ENCODE measurements at regions not wholly inside any gene's neighbourhood (a gene's known extent, or its start where the extent isn't known, plus 50 kb on each side); places are given as distances from the start of the nearest gene placed in this dataset.

DNA sequence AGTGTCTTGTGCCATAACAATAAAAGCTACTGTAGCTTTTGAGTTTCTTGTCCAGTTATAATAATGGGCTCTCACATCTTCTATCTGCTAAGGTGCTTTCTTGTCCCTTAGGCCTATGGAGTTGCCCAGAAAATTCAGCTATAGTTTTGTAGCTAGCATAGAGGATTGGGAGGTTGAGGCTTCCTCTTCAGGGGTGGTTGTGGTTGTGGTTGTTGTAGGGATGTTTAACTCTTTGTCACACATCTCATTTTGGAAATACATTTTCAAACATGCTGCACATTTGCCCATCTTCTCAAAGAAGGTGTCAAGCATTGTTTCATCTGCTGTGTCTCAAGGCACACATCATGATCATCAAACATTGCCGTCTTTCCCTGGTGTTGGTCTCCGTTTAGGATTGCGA is 65.0 kb downstream of the ATXN3L start:
- DNase-seq, result no peak
- Histone ChIP-seq H3K27ac (no peak overlapping the region), H3K9me3 (no peaks in the 10 kb centered on the region), H3K27me3 (no peaks in the 10 kb centered on the region), H3K4me1 (no peaks in the 10 kb centered on the region), H3K4me3 (no peak overlapping the region), H3K36me3 (no peaks in the 10 kb centered on the region)
- TF ChIP-seq, protein P1, sequence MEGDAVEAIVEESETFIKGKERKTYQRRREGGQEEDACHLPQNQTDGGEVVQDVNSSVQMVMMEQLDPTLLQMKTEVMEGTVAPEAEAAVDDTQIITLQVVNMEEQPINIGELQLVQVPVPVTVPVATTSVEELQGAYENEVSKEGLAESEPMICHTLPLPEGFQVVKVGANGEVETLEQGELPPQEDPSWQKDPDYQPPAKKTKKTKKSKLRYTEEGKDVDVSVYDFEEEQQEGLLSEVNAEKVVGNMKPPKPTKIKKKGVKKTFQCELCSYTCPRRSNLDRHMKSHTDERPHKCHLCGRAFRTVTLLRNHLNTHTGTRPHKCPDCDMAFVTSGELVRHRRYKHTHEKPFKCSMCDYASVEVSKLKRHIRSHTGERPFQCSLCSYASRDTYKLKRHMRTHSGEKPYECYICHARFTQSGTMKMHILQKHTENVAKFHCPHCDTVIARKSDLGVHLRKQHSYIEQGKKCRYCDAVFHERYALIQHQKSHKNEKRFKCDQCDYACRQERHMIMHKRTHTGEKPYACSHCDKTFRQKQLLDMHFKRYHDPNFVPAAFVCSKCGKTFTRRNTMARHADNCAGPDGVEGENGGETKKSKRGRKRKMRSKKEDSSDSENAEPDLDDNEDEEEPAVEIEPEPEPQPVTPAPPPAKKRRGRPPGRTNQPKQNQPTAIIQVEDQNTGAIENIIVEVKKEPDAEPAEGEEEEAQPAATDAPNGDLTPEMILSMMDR (IDR thresholded peaks at IDR 0.05), result no peak
- TF ChIP-seq POLR2A (IDR thresholded peaks at IDR 0.05), result no peak

DNA sequence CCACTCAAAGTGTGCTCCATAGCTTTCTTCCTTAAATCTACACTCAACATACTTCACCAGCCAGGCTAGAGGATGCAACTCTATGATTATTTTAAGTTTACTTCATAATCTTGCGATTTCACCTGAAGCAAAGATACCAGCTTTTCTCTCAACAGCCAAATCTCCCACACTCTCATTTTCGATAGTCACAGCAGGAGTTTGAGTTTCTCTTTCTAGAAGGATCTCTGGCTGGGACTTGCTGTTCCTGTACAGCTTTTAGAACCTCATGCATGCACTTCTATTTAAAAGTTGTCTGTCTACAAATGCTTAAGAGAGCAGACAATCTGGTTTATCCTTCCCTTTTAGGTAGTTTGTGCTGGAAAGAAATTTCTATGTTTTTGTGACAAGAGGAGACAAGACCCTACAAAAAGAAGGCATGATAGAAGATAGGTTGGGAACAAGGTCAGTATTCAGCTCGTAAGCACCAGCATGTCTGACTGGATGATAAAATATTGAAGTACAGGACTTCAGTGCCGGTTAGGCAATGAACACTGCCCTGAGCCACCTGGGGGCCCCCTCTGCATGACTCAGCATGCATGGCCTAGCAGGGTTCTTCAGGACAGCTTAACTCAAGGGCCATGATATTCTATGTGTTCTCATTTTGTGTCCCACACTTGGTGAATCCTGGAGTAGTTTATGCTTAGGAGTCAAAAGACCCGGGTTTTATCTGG is 65.6 kb downstream of the ATXN3L start:
- TF ChIP-seq POLR2A (IDR thresholded peaks at IDR 0.05), result no peak
- TF ChIP-seq, protein P1 (IDR thresholded peaks at IDR 0.05), result no peak
- Histone ChIP-seq H3K36me3 (no peaks in the 10 kb centered on the region), H3K9me3 (no peaks in the 10 kb centered on the region), H3K27me3 (no peaks in the 10 kb centered on the region), H3K4me3 (no peak overlapping the region), H3K27ac (peak overlapping the region in 2 of 4 donors; percentile 14 to 19), H3K4me1 (no peaks in the 10 kb centered on the region)
- DNase-seq, result peak in 2 of 3 donors; percentile 43 to 70

DNA sequence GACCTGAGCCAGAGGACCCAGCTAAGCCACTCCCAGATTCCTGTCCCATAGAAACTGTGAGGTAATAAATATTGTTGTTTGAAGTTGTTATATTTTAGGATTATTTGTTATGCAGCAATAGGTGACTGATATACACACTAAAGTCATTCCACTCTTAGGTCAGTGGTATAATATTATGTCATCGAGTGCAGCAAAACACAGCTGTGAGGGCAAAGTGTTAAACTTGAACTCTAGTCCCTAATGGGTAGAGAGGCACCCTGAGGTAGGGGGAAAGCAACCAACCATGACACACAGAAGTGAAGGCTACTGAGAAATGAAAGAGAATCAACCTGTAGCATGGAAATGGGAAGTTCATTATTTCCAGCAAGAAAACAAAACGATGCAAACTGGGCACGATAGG is 66.6 kb downstream of the ATXN3L start:
- no peaks in the 10 kb centered on the region for H3K4me1 ChIP-seq
- no peak overlapping the region for H3K27ac ChIP-seq
- no peaks in the 10 kb centered on the region for H3K36me3 ChIP-seq
- H3K4me3 ChIP-seq, result no peak overlapping the region
- no peak for DNase-seq
- H3K9me3 ChIP-seq, result no peaks in the 10 kb centered on the region
- no peaks in the 10 kb centered on the region for H3K27me3 ChIP-seq
- TF ChIP-seq POLR2A (IDR thresholded peaks at IDR 0.05), result no peak
- TF ChIP-seq, protein P1 (IDR thresholded peaks at IDR 0.05), result no peak

DNA sequence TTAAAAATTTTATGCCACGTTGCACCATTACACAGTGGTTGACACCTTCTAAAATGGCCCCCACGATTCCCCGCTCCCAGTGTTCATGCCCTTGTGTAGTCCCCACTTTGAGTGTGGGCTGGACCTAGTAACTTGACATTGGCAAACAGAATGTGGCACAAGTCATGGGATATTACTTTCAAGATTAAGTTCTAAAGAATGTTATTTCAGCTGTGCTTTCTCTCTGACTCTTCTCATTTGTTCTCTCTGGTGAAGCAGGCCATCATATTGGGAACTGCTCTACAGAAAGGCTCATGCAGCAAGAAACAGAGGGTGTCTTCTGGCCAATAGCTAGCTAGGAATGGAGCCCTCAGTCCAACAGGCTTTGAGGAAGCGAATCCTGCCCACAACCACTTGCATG is 67.1 kb downstream of the ATXN3L start:
- H3K9me3 ChIP-seq, result no peaks in the 10 kb centered on the region
- no peak for DNase-seq
- no peak overlapping the region for H3K27ac ChIP-seq
- H3K4me3 ChIP-seq, result no peak overlapping the region
- H3K36me3 ChIP-seq, result no peaks in the 10 kb centered on the region
- no peak for TF ChIP-seq POLR2A (IDR thresholded peaks at IDR 0.05)
- TF ChIP-seq, protein P1 (IDR thresholded peaks at IDR 0.05), result no peak
- H3K27me3 ChIP-seq, result no peaks in the 10 kb centered on the region
- no peaks in the 10 kb centered on the region for H3K4me1 ChIP-seq

DNA sequence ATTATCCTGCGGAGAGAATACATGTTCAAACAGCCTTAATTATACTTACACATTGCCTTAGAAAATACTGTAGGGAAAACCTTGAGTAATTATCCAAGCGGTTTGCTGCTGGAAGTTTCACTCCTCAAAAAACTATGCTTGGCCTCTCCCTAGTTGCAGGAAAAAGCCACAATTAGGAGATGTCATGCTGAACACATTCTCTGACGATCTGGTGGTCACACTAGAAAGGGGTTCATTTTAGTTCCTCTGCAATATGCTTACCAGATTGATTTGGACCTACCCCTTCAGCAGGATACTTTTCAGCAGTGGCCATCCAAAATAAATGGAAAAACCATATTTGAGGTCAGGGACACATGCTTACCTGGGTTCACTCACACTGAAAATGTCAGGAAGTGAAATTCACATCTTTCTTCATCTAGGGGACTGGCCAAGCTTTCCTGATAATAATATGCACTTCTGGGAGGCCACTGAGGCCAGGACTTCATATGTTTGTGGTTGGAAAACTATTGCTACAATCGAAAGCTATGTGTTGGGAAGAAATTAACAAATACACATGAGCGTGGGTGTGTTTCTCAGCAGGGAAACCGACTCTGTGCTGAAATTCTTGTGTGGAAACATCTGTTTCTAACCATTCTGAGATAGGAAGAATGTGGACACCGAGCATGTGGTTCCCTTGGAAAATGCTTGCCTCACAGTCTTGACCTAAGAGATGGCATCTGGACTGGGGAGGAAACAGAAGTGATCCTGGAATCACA is 68.8 kb downstream of the ATXN3L start:
- Histone ChIP-seq H3K9me3 (no peaks in the 10 kb centered on the region), H3K4me3 (no peak overlapping the region), H3K4me1 (no peaks in the 10 kb centered on the region), H3K36me3 (no peaks in the 10 kb centered on the region), H3K27ac (peak overlapping the region in 1 of 4 donors; percentile 6), H3K27me3 (no peaks in the 10 kb centered on the region)
- TF ChIP-seq POLR2A (IDR thresholded peaks at IDR 0.05), result no peak
- TF ChIP-seq, protein P1 (IDR thresholded peaks at IDR 0.05), result no peak
- DNase-seq, result peak in 1 of 3 donors; percentile 50
